NCI-H128 (cell line): ENCODE measurements at regions not wholly inside any gene's neighbourhood (a gene's known extent, or its start where the extent isn't known, plus 50 kb on each side); places are given as distances from the start of the nearest gene placed in this dataset.

ENCODE experiments used
- DNase-seq: peaks from one replicate; lab custom pipeline; 2025; ENCODE audit not compliant: unreplicated experiment; lab: John Stamatoyannopoulos, UW

DNA sequence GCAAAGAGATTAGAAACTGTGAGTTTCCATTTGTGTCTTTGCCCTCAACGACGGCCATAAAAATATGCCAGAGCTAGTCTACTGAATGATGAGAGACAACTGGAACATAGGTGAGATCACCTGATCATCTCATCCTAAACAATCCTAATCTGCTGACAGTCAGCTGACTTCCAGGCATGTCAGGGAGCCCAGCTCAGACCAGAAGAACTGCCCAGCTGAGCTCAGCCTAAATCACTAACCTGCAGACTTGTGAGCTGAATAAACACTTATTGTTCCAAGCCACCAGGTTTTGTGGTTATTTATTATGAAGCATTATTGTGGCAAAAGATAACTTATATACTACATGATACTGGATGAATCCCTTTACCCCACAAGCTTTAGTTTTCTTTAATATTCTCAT, 118.9 kb upstream of the PLEKHG7 start:
- no peak for DNase-seq

DNA sequence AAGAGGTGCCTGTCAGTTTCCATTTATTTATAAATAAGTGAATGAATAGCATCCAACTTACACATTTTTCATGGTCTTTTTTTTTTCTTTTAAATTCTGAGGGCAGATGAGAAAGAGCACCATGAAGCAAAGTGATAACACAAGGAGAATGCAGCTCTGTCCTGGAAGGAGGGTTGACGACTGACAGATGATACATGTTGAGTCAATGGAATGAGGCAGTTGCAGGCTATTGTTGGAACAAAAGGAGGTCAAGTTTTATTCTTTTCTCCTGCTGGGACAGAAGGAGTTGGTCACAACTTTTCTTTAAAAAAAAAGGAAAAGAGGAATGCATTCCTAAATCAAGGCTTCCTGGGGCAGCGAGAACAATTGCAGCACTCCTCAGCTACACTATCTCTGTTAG, 119.9 kb upstream of the PLEKHG7 start:
- no peak for DNase-seq

DNA sequence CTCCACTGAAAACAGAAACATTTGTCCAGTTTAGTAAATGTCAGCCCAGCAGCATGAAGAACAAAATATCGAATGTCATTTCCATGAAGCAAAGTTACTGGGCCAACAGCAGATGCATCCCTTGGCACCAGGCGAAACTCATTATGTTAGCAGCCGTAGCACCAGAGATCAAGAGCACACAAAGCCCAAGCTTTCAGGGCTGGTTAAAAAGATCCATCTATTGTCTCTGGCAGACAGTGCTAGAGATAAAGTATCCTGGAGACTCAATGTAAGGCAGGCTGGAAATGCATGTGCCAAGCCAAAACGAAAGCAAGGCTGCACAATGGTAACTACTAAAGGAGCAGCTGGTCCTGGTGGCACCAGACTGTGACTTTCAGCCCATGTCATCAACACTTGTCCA, 120.3 kb upstream of the PLEKHG7 start:
- DNase-seq, result peak; percentile 37

DNA sequence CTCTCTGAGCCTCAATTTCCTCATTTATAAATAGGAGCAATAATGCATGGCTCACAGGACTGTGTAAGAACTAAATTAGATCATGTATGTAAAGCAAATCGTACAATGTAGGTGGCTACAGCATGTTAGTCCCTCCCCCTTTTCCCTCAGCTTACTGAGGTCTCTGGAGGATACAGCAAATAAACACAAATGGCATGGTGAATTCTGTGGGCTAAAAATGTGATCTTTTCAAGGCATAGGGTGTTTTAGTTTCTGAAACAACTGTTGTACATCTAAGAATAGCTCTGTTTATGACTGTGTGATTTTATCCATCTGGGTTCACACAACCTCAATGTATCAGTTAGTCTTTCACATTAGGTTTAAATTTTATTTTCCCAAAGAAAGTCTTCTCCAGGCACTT, 121.2 kb upstream of the PLEKHG7 start:
- DNase-seq, result no peak

DNA sequence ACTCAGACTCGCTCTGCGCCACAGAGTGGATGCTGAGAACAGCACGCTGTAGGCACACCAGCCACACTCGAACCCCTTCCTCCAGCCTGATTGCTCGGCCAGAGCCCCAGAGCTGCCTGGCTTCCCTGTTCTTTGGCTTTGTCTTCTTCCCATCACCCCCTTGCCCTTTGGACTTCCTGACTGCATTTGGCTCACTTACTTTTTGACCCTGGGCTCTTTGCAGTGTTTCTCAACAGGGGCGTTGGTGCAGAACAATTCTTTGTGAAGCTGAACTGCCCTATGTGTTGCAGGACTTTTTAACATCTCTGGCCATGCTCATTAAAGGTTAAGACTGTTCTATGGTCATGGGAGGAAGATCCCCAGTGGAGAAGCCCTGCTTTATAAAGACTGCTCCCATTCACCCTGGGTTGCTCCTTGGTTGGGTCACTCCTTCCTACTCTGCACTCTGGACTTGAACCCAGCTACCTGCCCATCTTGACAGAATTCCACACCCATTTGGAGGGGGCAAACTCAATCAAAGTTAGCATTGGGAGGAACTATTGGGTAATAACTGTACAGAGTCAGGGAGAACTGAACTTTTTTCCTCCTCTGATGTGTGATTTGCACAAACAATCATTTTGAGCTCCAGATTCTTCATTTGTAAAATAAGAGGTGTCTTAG, 127.7 kb upstream of the PLEKHG7 start:
- no peak for DNase-seq

DNA sequence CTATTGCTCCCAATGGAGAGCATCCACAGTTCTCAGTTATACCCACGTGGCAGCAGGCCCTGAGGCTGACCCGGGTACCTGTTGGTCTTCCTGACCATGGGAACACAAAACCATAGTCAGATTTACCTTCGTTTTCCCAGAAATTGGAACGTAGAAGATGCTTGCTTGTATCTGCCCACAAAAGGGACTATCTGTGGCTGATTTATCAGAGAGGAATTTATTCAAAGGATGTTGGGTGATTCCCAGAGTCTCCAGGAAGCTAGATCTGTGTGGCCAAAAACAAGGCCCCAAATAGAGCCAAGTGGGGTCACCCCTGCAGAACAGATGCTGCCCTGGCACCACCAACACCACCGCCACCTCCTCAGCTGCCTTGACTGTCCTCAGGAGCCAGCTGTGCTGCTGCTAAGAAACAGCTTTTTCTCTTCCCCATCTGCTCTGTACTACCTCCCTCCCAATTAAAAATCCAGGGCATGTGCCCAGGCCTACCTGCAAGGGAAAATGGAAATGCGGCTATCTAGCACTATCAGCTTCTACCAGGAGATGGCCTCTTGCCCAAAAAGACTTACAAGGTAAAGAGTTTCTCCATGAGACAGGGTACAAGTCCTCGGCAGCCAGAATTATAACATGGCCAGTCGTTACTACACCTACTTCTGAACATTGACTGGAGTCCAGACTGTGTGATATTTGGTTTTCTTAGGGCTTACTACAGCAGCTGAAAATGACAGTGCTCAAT, 128.6 kb upstream of the PLEKHG7 start:
- no peak for DNase-seq

DNA sequence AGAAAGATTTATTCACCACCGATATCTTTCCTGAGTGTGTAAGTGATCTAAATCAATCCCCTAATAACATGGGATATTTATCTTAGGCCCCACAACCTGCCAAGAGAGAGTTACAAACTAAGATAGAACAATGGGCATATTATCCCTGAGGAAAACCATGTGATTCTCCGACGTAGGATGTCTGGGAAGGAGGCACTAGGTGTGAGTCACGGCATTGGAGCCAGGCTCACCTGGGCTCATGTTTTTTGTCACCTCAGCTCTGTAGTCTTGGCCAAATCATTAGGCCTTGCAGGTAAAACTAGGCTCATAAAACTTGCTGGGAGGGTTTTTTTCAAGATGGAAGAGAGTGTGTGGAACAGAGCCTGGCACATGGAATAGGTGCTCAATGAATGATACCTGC, 129.7 kb upstream of the PLEKHG7 start:
- no peak for DNase-seq

DNA sequence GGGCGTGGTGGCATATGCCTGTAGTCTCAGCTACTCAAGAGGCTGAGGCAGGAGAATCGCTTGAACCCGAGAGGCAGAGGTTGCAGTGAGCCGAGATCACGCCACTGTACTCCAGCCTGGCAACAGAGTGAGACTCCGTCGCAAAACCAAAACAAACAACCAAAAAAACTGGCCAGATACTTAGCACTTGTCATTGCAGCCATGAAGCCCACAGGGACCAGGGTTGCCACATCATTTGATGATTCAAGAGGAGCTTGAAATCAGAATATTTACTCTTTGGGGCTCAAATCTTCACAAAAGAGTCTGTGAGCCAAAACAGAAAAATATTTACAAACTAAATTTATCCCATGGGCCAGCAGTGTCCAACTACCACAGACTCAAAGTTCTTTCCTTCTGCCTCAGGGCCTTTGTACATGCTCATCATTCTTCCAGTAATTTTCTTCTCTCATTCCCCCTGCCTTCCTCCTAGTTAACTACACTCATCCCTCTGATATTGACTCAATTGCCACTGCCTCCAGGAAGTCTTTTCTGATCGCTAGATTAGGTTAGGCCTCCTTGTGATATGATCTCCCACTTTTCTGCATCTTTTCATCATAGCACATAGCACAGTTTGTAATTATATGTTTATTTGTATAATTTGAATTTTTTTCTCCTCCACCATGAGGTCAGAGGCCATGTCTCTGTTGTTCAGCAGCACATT, 130.8 kb upstream of the PLEKHG7 start:
- DNase-seq, result no peak

DNA sequence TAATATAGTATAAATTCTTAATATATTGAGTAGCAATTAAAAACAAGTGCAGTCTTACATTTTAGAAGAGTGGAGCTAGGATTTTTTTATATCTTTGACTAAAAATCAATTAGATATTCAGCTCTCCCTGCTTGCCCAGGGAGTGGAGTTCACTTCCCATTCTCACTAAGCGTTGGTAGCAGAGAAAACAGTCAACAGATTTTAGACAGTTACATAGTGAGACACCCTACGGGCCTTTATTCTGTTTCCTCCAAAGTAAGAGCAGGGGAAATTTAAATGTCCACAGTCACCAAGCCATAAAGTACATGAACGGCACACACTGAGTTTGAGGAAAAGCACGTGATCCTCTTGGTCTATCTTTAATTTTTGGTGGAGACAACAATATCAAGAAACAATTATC, 131.6 kb upstream of the PLEKHG7 start:
- no peak for DNase-seq

DNA sequence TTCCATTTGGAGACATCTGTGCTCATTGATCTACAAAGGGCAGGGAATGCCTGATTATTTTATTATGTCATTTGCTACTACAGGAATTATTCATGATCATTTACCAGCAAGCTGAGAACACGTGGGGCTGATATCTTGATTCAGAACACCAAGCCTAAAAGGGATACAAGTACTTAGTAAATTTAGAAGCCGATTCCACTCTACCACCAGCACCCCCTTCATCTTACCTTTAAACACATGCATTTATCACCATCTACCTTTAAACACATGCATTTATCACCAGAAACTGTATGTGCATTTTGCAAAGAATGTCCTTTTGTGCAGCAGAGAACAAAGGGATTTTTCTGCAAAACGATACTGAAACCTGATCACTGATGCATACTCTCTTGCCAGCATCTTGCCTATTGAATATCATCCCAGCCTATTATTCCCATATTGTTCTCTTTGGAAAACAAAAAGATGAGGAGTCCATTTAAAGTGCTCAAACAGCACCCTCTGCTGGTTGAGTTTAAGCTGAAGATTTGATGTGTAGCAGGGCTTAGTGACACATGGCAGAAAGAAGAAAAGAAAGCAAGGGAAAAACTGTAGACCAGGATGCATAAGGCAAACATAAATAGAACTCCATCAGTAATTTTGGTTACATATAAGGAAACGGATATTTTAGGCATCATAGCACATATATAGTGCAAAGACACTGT, 132.6 kb upstream of the PLEKHG7 start:
- peak; percentile 93 for DNase-seq

DNA sequence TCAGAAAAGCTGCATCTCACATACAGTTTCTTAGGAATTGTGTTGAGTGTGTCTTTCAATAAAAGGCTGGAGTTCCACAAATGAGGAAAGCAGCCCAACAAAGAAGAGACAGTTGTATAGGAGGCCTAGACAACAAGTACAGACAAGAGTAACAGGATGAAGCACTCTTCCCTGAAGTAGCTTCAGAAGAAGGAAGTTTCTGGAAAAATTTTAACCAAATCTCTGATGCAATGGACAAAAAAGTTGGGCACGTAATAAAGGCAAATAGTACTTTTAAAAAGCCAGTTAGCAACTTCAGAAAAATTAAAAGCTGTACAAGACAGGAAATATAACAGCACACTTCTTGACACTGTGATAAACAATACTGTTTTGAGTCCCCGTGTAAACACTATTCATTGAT, 134.1 kb upstream of the PLEKHG7 start:
- DNase-seq, result no peak

DNA sequence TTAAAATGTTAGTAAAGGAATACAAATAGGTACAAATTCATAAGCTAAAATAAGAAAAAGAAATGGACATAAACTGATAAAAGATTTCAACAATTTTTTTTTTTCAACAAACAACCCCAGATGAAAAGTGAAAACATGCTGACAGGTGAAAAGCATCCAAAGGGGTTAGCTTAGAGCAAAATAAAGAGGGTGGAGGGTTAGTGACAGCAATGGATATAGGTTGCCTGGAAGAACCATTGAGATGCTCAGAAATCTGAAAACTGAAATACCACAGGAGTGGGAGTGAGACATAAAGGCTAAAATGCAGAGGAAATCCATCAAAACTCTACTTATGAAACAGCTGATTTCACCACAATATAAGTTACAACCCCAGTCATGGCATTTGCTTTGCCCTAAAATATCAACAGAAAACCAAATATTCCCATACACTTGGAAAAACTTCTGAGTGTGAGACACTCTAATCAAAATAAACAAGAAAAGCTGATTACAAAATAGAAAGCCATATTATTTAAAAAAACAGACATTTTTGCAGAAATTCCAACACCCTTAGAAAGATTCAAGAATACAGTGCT, 136.3 kb upstream of the PLEKHG7 start:
- no peak for DNase-seq

DNA sequence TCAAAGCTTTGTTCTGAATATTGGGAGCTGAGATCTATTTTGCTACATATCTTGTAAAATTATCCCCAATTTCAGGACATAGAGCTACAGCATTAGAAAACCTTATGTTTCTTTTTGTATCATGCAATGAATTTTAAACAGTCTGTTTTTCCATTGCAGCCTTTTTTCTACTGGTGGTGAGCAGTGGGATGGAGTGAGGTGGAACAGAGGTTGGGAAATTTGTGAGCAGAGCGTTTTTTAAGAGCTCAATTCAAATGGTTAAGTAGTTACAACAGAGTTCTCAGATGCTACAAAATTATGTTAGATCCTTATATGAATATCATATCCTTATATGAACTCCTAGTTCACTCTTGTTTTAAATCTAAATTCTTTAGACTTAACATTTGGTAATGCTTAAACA, 139.0 kb upstream of the PLEKHG7 start:
- no peak for DNase-seq

DNA sequence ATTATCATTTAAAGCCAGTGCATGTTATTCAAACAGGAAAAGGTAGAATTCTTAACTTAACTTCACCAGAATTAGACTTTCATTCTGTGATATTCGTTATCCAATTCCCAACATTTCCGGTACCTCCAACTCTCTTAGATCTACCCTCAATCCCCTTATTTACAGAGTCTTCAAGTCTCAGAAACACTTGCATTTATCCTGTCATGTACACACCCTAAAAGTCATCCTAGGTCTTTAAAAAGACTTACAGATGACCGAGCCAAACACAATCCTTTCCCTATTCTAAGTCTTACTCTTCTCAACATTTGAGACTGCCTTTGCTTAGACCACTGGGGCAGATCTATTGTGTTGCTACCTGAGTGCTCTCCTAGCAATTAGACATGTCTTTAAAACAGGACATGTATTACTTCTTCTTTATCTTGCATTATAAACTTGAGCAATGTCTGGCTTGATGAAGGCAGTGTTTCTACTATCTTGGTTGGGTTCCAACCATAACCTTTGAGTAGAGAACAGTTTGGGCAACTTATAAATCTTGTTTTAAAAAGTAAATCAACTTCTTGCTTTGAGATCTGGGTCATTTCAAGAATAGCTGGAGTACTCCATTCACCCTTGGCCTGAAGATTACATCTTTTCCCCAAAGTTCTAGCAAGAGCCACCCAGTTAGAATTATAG, 140.6 kb upstream of the PLEKHG7 start:
- DNase-seq, result no peak

DNA sequence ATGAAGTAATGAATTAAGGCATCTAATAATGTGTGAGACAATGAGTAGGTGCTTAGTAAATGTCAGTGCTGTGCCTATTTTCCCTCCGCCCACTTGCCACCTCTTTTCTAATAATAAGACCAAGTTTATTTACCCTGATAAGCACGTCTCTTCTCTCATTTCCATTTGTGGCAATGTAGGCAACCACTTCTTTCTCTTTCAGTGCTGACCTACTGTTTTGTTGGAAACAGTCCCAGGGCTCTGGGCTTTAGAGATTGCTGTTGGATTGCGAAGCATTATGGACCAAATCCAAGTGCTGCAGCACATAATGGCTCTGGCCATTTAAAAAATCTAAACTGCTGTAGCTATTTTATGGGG, 141.3 kb upstream of the PLEKHG7 start:
- DNase-seq, result peak; percentile 53

DNA sequence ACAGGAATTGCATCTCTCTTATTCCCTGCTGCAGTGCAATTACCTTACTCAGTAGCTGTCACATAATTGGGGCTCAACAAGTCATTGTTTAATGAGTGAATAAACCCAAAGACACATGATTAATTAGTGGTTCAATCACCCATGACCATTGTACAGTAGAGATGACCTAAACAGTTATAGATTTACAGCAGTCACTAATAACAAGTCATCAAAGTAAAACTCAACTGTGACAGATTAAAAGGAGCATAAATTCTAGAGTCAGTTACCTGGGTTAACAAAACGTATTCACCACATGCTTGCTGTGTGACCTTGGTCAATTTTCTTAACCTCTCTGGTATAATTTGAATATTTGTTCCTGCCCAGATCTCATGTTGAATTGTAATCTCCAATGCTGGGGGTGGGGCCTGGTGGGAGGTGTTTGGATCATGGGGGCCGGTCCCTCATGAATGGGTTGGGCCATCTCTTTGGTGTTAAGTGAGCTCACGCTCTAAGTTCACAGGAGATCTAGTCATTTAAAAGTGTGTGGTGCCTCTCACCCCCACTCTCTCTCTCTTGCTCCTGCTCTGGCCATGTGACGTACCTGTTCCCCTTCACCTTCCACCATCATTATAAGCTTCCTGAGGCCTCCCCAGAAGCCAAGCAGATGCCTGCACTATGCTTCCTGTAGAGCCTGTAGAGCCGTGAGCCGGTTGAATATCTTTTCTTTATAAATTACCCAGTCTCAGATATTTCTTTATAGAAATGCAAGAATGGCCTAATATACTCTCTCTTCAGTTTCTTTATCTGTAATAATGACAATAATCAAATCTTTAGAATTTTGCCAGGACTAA, 141.9 kb upstream of the PLEKHG7 start:
- DNase-seq, result no peak

DNA sequence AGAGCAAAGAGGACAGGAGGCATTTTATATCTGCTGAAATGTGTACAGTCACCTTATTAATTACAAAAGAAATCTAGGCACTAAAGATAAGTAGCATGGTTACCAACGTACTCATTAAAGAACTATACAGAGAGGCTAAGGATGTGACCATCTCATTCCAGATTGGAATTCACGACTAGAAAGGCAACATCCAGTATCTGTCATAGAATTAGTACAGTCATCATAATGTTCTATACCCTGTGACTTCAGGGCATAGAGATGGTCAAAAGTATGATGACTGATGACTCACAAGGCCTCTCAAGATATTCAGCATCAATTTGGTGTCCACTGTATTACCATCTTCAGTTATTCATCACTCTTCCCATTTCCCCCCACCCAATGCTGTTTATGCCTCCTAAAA, 144.0 kb upstream of the PLEKHG7 start:
- no peak for DNase-seq

DNA sequence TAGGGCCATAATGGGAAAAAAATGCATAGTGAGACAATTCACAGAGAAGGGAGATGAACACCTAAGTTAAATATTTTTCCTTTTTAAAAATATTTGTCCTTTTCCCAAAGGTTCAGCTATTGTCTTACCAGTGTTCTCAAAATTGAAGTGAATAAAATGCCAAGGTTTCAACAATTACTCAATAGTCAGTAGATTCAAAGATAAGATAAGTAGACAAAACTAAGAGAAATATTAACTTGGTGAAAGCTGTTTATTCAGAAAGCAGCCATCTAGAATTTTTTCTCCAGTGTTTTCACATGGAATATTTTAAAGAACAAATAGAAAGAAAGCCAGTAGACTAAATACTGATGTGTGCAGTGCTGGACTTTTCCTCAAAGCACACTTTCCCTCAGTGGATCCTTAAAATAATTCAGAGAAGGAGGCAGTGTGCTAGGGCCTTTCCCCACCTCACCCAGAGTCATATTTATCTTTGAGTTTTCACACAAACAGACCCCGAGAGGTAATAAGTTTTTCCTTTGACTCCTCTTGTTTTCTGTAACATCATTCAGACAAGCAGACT, 144.5 kb upstream of the PLEKHG7 start:
- DNase-seq, result no peak

DNA sequence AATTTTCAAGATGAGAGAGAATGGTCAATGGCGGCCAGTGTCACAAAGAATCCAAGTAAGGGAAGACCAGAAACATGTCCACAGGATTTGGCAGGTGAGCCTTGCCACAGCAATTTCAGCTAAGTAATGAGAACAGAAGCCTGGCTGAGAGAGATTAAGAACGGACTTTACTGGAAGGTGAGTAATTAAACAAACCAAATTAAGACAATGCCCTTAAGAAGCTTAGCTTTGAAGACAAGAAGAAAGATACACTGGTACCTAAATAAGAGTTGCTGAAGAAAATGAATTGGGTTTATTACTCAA, 145.4 kb upstream of the PLEKHG7 start:
- DNase-seq, result no peak
